Peyer's patch (tissue), 4 donors: ENCODE measurements at regions not wholly inside any gene's neighbourhood (a gene's known extent, or its start where the extent isn't known, plus 50 kb on each side); places are given as distances from the start of the nearest gene placed in this dataset.
"Not testable (repeated sequence)": the region's sequence is repeated elsewhere in the genome, so short reads cannot be mapped to it uniquely, and the experiment has no call there.

ENCODE experiments used
- DNase-seq, 3 donors: peaks; one replicate each; pipeline ENCODE4 v3.0.0-alpha.2; 2017 to 2019
- H3K27ac ChIP-seq, 4 donors: fragments of 200-600 bp; sonication (generic); one replicate each; pipeline ENCODE4 v1.5.1; 2016 to 2019
- H3K27me3 ChIP-seq, 2 donors: fragments of 200-600 bp; sonication (generic); one replicate each; pipeline ENCODE4 v1.5.1; 2019
- H3K36me3 ChIP-seq, 3 donors: fragments of 200-600 bp; sonication (generic); one replicate each; pipeline ENCODE4 v1.5.1; 2016 to 2019
- H3K4me1 ChIP-seq, 4 donors: fragments of 200-600 bp; sonication (generic); one replicate each; pipeline ENCODE4 v1.5.1; 2016 to 2019
- H3K4me3 ChIP-seq, 4 donors: fragments of 200-600 bp; sonication (generic); 1 replicate in 3 of 4; 2 replicates in 1 of 4; pipeline ENCODE4 v1.5.1; 2016 to 2019; ENCODE audit warnings: mild to moderate bottlenecking in 1 of 4
- H3K9me3 ChIP-seq, 4 donors: fragments of 200-600 bp; sonication (generic); one replicate each; pipeline ENCODE4 v1.5.1; 2016 to 2019; ENCODE audit warnings: mild to moderate bottlenecking in 1 of 4
- POLR2A ChIP-seq, 2 donors: fragments of 450-650 bp; IDR thresholded peaks; one replicate each; pipeline ENCODE4 v1.5.1; 2017; ENCODE audit warnings: antibody characterized with exemption in 2 of 2, mild to moderate bottlenecking in 2 of 2, moderate library complexity in 2 of 2
- TF ChIP-seq, protein P1 (sequence below), 6 experiments: fragments of 450-650 bp in 4 of 6; fragments of 200-600 bp in 2 of 6; sonication (generic) in 1 of 6; IDR thresholded peaks; one replicate each; pipeline ENCODE4 v1.5.1; 2017 to 2019; ENCODE audit warnings: antibody characterized with exemption in 6 of 6, mild to moderate bottlenecking in 3 of 6, moderate library complexity in 1 of 6

- no peaks in the 10 kb centered on the region for H3K36me3 ChIP-seq
- DNase-seq: no peak
- no peaks in the 10 kb centered on the region for H3K4me1 ChIP-seq
- no peak overlapping the region for H3K4me3 ChIP-seq
- no peaks in the 10 kb centered on the region for H3K9me3 ChIP-seq
- H3K27me3 ChIP-seq: no peaks in the 10 kb centered on the region
- H3K27ac ChIP-seq: no peak overlapping the region
- TF ChIP-seq, protein P1, sequence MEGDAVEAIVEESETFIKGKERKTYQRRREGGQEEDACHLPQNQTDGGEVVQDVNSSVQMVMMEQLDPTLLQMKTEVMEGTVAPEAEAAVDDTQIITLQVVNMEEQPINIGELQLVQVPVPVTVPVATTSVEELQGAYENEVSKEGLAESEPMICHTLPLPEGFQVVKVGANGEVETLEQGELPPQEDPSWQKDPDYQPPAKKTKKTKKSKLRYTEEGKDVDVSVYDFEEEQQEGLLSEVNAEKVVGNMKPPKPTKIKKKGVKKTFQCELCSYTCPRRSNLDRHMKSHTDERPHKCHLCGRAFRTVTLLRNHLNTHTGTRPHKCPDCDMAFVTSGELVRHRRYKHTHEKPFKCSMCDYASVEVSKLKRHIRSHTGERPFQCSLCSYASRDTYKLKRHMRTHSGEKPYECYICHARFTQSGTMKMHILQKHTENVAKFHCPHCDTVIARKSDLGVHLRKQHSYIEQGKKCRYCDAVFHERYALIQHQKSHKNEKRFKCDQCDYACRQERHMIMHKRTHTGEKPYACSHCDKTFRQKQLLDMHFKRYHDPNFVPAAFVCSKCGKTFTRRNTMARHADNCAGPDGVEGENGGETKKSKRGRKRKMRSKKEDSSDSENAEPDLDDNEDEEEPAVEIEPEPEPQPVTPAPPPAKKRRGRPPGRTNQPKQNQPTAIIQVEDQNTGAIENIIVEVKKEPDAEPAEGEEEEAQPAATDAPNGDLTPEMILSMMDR (IDR thresholded peaks at IDR 0.05): no peak
- TF ChIP-seq POLR2A (IDR thresholded peaks at IDR 0.05): no peak
Observed at GRCh38 chr1:90296327-90296726, 301.4 kb downstream of the ZNF326 start.

GRCh38 chr1:90295534-90295933 is 300.6 kb downstream of the ZNF326 start:
- H3K27ac ChIP-seq: no peak overlapping the region
- no peaks in the 10 kb centered on the region for H3K4me1 ChIP-seq
- H3K27me3 ChIP-seq: no peaks in the 10 kb centered on the region
- TF ChIP-seq POLR2A (IDR thresholded peaks at IDR 0.05): no peak
- H3K4me3 ChIP-seq: no peak overlapping the region
- no peaks in the 10 kb centered on the region for H3K9me3 ChIP-seq
- DNase-seq: no peak
- no peaks in the 10 kb centered on the region for H3K36me3 ChIP-seq

DNA sequence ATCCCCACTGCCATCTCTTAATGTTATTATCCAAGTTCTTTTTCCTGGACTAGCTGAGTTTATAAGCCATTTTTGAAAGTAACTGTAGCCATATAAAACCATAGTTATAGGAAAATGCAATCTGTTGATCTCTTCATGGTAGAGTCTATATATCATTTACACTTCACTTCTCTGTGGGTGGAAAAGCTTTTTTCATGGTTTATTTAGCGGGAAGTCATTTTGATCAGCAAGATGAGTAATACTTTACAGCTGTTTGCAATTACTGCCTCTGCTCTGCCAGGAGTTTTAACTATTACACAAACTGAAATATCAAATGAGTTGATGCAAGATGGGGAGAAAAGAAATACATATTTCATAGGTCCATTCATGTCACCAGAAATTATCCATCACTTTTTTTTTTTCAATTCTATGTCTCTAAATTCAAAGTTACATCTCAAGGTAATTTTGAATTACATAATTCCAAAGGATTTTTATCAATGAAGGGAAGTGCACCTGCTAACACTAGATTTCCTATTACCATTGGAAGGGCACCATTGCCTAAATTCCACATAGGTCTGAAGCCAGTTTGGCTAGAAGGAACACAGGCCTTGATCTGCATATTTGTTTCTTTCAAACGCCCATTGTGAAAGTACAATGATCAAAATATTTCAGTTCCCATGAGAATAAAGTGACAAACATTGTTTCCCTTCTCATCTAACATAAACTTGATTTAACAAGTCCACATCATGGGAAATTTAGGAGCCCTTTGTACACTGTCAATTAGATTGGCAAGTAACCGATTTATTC is 296.7 kb downstream of the ZNF326 start:
- Histone ChIP-seq H3K27me3 (no peaks in the 10 kb centered on the region), H3K4me3 (no peak overlapping the region), H3K27ac (no peak overlapping the region), H3K4me1 (no peaks in the 10 kb centered on the region), H3K36me3 (no peaks in the 10 kb centered on the region), H3K9me3 (no peaks in the 10 kb centered on the region)
- no peak for TF ChIP-seq POLR2A (IDR thresholded peaks at IDR 0.05)
- TF ChIP-seq, protein P1 (IDR thresholded peaks at IDR 0.05): no peak
- no peak for DNase-seq

GRCh38 chr1:90282811-90283210 is 287.9 kb downstream of the ZNF326 start:
- no peaks in the 10 kb centered on the region for H3K9me3 ChIP-seq
- H3K4me3 ChIP-seq: no peak overlapping the region
- TF ChIP-seq, protein P1 (IDR thresholded peaks at IDR 0.05): no peak
- TF ChIP-seq POLR2A (IDR thresholded peaks at IDR 0.05): no peak
- no peak for DNase-seq
- H3K36me3 ChIP-seq: no peaks in the 10 kb centered on the region
- no peaks in the 10 kb centered on the region for H3K4me1 ChIP-seq
- H3K27me3 ChIP-seq: no peaks in the 10 kb centered on the region
- no peak overlapping the region for H3K27ac ChIP-seq

- H3K36me3 ChIP-seq, H3K4me1 ChIP-seq, H3K27me3 ChIP-seq, DNase-seq, H3K4me3 ChIP-seq, H3K27ac ChIP-seq, H3K9me3 ChIP-seq: not testable (repeated sequence)
Observed at GRCh38 chr1:90281886-90282285, 287.0 kb downstream of the ZNF326 start.

DNA sequence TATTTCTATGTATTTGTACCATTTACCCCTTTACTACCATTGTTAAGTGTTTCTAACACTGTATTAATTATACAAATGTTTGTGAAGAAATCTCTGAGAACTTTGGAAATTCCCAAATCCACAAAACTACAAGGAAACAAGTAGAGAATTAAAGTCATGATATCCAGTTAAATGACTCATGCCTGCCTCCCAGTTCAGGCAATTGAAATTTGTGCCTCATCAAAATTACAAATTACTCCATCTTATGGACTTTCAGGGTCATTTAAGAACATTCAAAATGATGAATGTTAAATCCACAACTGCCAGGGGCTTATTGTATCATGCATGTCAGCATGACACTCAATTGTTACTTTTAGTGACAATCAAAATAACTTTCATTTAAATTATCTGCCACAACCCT is 282.4 kb downstream of the ZNF326 start:
- TF ChIP-seq POLR2A (IDR thresholded peaks at IDR 0.05): no peak
- TF ChIP-seq, protein P1 (IDR thresholded peaks at IDR 0.05): no peak
- Histone ChIP-seq H3K4me3 (no peak overlapping the region), H3K27me3 (no peaks in the 10 kb centered on the region), H3K36me3 (no peaks in the 10 kb centered on the region), H3K4me1 (no peaks in the 10 kb centered on the region), H3K27ac (no peak overlapping the region), H3K9me3 (no peaks in the 10 kb centered on the region)
- DNase-seq: no peak

- Histone ChIP-seq H3K9me3 (no peaks in the 10 kb centered on the region), H3K36me3 (no peaks in the 10 kb centered on the region), H3K27me3 (no peaks in the 10 kb centered on the region), H3K27ac (no peak overlapping the region), H3K4me3 (no peak overlapping the region), H3K4me1 (no peaks in the 10 kb centered on the region)
- DNase-seq: no peak
- TF ChIP-seq, protein P1 (IDR thresholded peaks at IDR 0.05): no peak
- TF ChIP-seq POLR2A (IDR thresholded peaks at IDR 0.05): no peak
Observed at GRCh38 chr1:90274376-90274775, 279.5 kb downstream of the ZNF326 start.
